ENCODE measurements at regions not wholly inside any gene's neighbourhood (a gene's known extent, or its start where the extent isn't known, plus 50 kb on each side); places are given as distances from the start of the nearest gene placed in this dataset.
"Not testable (repeated sequence)": the region's sequence is repeated elsewhere in the genome, so short reads cannot be mapped to it uniquely, and the experiment has no call there.

GRCh38 chr11:115629456-115630015 lies 125.3 kb upstream of the CADM1 start:
- DNase-seq (ENCODE audit: low read depth in 2 of 2, low spot score in 1 of 2), result no peak

DNA sequence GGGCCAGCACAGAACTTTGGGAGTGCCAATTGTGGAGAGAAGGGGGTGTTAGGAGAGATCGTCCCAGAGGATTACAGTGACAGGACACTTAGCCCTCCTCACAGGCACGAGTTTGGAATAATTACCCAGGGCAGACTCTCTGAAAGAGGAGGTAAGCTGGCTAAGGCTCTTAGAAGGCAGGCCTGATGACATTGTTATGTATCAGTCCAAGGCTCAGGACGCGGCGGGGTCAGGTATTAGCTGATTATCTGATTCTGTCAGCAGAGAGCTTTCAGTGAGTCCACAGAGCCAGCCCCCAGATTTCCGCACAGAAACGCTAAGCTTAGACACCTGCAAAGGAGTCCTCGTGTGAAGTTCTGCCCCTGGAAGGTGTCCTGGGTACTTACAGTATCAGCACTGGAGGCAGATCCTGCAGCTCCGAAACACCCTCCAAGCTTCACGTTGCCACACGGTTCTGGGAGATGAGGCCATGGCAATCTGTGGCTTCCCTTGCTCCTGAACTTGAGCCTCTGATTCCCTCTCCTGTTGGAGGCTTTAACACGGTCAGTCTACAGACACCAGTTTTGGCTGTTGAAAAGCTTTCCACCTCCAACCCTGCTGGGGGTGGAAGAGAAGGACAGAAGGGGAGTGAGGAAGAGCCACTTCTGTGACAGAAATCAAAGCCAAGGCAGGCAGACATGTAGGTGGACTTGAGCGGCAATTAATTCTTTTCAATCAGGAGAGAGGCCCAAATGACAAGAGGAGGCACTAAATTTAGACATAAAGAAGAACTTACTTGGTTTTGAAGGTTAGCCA lies 123.6 kb upstream of the CADM1 start:
- DNase-seq (ENCODE audit: low read depth in 2 of 2, low spot score in 1 of 2), result no peak

GRCh38 chr11:115627071-115627470 lies 122.9 kb upstream of the CADM1 start:
- no peak for DNase-seq (ENCODE audit: low read depth in 2 of 2, low spot score in 1 of 2)

- no peak for DNase-seq (ENCODE audit: low read depth in 2 of 2, low spot score in 1 of 2)
Observed at GRCh38 chr11:115626414-115626813, 122.2 kb upstream of the CADM1 start.

GRCh38 chr11:115625502-115625901 lies 121.3 kb upstream of the CADM1 start:
- no peak for DNase-seq (ENCODE audit: low read depth in 2 of 2, low spot score in 1 of 2)

DNA sequence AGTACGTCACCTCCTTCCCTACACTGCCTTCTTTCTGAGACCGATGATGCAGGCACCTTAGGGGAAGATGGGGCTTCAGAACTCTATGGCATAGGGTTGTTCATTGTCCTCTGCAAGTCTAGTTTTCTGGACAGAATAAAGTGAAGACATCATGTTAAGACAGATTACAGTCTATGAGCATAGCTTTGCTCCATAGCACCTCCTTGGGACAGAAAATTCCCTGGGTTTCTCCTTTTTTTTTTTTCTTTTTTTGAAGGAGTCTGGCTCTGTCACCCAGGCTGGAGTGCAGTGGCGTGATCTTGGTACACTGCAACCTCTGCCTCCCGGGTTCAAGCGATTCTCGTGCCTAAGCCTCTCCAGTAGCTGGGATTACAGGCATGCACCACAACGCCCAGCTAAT lies 119.8 kb upstream of the CADM1 start:
- no peak for DNase-seq (ENCODE audit: low read depth in 2 of 2, low spot score in 1 of 2)

DNA sequence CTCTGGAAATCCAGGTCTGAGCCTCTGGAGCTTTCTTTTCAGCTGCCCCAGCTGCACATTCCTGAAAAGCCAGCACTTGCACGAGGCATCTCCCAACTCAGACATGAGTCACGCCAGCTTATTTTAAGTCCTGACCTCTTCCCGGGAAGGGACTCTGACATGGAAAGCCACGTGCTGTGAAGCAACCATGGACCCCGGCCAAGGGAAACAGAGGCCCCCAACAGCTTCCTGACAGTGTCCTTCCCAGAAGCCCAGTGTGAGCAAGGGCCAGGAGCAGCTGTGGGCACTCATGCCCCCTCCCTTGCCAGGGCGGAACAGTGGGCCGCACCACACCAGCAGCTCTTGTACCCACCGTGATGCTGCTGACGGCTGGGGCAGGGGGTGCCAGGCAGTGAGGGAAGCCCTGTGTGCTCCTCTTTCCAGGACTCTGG lies 118.8 kb upstream of the CADM1 start:
- DNase-seq (ENCODE audit: low read depth in 2 of 2, low spot score in 1 of 2), result no peak

DNA sequence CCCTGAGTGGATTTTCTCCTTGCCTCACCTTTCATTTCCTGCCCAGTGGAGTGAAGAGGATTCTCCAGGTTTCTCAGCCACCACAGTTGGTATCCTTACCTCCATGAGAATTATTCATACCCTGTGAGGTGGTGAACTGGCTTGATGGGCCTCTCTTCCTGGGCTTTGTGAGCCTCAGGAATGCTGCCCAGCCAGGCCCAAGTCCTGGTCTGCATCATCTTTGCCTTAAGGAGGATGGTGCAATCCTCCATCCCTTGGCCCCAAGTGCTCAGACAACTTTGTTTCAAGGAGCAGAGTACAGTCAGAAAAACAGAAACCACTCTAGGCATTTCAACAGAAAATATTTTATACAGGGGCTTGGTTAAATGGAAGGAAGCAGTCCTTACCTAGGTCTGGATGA lies 114.2 kb upstream of the CADM1 start:
- no peak for DNase-seq (ENCODE audit: low read depth in 2 of 2, low spot score in 1 of 2)

- DNase-seq (ENCODE audit: low read depth in 2 of 2, low spot score in 1 of 2), result no peak
Observed at GRCh38 chr11:115617767-115618166, 113.6 kb upstream of the CADM1 start.

GRCh38 chr11:115616971-115617370 lies 112.8 kb upstream of the CADM1 start:
- no peak for DNase-seq (ENCODE audit: low read depth in 2 of 2, low spot score in 1 of 2)

DNA sequence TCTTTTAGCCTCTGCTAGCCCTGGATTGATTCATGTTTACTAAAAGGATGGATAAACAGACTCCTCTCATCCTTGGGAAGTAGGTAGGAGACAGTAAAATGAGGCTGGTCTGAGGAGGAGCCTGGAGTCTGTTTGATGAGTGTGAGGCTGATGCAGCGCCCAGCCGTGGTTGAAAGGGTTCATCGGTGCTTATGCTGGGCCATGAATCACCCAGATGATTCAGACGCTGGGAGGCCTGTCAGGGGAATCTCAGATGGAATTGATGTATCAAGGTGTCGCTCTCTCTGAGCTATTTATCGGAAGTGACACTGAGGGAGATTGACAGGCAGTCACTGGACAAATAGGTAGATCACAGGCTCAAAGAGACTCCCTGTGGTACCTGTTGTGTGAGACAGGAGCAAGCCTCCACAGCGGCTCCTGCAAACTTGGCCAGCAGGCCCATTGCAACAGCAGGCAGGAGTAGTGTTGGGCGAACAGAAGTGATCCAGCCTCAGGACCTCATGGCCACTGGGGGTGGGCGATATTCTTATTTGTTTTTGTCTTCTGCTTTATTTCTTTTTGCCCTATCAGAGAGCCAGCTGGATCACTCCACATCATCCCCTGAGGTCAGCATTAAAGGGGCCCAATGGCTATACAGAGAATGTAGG lies 109.9 kb upstream of the CADM1 start:
- no peak for DNase-seq (ENCODE audit: low read depth in 2 of 2, low spot score in 1 of 2)

- no peak for DNase-seq (ENCODE audit: low read depth in 2 of 2, low spot score in 1 of 2)
Observed at GRCh38 chr11:115613004-115613403, 108.8 kb upstream of the CADM1 start.

- DNase-seq (ENCODE audit: low read depth in 2 of 2, low spot score in 1 of 2), result no peak
Observed at GRCh38 chr11:115612046-115612730, 108.0 kb upstream of the CADM1 start.

DNA sequence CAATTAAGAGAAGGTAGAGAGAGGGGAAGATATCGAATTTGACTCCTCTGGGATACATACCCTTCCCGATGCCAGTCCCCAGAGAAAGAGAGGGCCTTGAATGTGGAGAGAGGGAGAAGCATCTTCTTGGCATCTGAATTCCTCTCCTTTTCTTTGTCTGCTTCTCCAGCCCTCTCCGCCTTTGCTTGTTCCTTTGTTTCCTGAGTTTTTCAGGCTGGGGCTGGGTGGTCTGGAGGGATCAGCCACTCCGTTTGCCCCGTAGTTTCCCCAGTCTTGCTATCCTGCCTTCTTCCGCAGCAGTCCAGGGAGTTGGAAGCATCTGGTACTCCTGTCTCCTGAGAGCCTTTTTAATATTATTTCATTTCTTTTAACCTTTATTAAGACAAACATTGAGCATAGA lies 107.1 kb upstream of the CADM1 start:
- DNase-seq (ENCODE audit: low read depth in 2 of 2, low spot score in 1 of 2), result no peak

DNA sequence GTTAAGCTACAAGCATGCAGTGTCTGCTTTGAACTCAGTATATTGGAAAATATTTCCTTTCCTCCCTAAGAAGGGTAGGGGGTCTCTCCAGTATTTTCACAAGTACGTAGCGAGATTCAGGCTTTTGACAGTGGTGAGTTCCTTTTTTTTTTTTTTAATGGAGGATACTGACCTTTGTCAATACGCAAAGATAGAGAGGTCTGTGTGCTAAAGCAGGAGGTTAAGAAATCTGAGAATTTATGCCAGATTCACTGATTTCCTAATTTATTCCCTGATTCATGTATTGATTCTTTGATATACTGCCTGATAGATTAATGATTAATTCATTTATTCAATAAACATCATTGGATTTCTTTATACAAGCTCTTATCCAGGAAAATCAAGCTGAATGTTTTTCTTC lies 106.7 kb upstream of the CADM1 start:
- DNase-seq (ENCODE audit: low read depth in 2 of 2, low spot score in 1 of 2), result no peak

DNA sequence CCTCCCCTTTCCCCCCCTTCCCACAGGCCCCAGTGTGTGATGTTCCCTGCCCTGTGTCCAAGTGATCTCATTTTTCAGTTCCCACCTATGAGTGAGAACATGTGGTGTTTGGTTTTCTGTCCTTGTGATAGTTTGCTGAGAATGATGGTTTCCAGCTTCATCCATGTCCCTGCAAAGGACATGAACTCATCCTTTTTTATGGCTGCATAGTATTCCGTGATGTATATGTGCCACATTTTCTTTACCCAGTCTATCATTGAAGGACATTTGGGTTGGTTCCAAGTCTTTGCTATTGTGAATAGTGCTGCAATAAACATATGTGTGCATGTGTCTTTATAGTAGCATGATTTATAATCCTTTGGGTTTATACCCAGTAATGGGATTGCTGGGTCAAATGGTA lies 106.0 kb upstream of the CADM1 start:
- DNase-seq (ENCODE audit: low read depth in 2 of 2, low spot score in 1 of 2), result not testable (repeated sequence)

DNA sequence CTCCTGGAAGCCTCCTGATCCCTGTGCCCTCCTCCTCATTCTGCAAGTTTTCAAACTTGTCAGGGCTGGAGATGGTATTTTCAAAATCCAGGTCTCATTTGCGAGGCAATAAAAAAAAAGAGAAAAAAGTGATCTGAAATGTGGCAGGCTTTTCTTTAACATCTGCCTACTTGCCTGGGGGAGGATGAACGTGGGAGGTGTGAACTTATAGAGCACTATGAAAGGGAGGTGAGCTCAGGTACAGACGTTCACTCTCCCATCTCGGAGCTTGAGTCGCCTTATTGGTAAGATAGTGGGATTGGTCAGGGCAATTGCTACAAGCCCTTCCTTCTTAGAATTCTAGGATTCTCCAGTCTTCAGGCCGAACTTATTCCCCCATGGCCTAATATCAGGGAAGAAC lies 104.8 kb upstream of the CADM1 start:
- no peak for DNase-seq (ENCODE audit: low read depth in 2 of 2, low spot score in 1 of 2)

DNA sequence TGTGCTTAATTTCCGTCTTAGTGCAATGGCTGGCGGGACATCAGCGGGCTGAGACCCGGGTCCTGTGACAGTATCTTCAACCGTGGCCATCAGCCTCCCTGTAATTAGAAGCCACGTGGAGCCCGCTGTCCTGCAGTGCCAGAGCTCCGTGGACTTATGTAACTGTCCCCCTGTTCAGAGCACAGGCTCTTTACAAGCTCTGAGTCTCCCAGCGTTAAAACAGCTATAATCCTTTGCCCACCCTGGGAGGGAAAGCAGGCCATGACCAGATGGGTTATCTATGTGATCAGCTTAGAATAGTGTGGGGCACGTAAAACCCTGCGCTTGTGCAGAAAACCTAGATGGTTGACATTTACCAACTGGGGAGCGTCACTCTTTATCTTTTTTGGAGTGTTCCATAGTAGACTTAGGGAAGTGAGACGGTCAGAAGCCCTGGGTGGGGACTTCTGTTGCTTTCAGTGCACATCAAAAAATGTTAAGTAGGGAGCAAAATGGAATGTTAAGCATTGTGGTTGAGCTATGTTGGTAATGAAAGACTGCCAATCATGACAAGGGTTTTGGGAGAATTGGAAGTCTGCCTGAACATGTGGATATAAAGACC lies 103.5 kb upstream of the CADM1 start:
- DNase-seq (ENCODE audit: low read depth in 2 of 2, low spot score in 1 of 2), result no peak

DNA sequence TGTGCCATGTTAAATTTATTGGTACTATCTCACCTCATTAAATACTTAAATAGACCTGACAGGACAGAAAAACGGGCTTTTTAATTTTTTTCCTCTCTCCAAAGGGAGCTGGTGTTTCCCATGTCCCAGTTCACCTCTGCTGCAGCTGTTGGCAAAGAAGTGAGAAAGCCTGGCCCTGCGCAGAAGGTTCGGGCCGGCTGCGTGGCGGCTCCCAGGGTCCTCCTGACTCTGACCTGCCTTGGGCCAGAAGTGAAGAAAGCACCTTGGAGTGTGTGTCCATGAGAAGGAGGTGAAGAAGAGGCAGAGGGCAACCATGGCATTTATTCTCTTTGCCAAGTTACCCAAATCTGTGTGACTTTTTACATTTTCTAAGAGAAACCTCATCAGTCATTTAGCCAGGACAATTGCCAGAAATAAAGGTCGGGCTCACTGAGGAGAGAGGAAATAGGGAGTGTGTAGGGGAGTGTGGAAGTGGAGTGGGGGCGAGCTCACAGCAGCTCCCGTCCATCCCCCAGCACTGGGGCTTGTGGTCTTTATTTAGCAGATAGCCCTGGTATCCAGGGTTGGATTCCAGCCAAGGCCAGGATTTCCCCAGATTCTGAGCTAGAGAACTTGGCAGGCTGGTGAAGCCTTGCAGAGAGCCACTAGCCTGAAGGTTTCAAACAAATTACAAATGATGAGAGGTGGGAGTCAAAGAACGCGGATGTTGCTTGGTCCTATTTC lies 102.4 kb upstream of the CADM1 start:
- DNase-seq (ENCODE audit: low read depth in 2 of 2, low spot score in 1 of 2), result no peak

- no peak for DNase-seq (ENCODE audit: low read depth in 2 of 2, low spot score in 1 of 2)
Observed at GRCh38 chr11:115605871-115606497, 101.8 kb upstream of the CADM1 start.
